ENCODE measurements at regions not wholly inside any gene's neighbourhood (a gene's known extent, or its start where the extent isn't known, plus 50 kb on each side); places are given as distances from the start of the nearest gene placed in this dataset.

DNA sequence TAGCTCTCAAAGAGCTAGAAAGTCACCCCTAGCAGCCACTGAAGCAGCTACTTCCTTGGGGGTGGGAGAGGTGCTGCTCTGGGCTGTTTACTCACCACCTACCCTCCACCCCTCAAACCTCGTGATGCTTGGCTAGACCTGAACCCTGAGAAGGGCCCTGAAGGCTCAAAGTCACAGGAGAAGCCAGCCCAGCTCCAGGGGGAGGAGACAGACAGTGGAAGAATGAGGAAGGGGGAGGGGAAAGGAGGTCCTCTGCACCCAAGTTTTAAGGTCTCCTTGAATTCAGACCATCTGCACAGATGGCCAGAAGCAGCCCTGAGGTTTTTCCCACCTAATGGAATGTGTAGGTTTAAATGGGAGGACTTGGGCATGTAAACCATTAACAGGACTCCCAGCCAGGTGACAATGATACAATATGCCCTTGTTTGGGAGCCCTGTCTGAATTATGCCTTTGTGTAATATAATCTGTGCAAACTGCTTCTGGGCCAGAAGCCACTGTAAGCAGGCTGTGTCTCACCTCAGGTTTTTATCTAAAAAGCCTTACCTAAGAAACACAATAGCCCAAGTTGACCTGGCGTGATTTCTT lies 180.5 kb downstream of the PIK3R1 start:
- TF ChIP-seq, protein P1, sequence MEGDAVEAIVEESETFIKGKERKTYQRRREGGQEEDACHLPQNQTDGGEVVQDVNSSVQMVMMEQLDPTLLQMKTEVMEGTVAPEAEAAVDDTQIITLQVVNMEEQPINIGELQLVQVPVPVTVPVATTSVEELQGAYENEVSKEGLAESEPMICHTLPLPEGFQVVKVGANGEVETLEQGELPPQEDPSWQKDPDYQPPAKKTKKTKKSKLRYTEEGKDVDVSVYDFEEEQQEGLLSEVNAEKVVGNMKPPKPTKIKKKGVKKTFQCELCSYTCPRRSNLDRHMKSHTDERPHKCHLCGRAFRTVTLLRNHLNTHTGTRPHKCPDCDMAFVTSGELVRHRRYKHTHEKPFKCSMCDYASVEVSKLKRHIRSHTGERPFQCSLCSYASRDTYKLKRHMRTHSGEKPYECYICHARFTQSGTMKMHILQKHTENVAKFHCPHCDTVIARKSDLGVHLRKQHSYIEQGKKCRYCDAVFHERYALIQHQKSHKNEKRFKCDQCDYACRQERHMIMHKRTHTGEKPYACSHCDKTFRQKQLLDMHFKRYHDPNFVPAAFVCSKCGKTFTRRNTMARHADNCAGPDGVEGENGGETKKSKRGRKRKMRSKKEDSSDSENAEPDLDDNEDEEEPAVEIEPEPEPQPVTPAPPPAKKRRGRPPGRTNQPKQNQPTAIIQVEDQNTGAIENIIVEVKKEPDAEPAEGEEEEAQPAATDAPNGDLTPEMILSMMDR (conservative IDR thresholded peaks at IDR 0.05; ENCODE audit: low read depth in 2 of 2) = no peak
- TF ChIP-seq, protein P2, sequence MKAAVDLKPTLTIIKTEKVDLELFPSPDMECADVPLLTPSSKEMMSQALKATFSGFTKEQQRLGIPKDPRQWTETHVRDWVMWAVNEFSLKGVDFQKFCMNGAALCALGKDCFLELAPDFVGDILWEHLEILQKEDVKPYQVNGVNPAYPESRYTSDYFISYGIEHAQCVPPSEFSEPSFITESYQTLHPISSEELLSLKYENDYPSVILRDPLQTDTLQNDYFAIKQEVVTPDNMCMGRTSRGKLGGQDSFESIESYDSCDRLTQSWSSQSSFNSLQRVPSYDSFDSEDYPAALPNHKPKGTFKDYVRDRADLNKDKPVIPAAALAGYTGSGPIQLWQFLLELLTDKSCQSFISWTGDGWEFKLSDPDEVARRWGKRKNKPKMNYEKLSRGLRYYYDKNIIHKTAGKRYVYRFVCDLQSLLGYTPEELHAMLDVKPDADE (IDR thresholded peaks at IDR 0.05) = no peak
- TF ChIP-seq EZH2 (IDR thresholded peaks at IDR 0.05; ENCODE audit: low read depth, unreplicated experiment) = no peak
- TF ChIP-seq POLR2AphosphoS5 (IDR thresholded peaks at IDR 0.05; ENCODE audit: low read depth) = no peak
- TF ChIP-seq, protein P3, sequence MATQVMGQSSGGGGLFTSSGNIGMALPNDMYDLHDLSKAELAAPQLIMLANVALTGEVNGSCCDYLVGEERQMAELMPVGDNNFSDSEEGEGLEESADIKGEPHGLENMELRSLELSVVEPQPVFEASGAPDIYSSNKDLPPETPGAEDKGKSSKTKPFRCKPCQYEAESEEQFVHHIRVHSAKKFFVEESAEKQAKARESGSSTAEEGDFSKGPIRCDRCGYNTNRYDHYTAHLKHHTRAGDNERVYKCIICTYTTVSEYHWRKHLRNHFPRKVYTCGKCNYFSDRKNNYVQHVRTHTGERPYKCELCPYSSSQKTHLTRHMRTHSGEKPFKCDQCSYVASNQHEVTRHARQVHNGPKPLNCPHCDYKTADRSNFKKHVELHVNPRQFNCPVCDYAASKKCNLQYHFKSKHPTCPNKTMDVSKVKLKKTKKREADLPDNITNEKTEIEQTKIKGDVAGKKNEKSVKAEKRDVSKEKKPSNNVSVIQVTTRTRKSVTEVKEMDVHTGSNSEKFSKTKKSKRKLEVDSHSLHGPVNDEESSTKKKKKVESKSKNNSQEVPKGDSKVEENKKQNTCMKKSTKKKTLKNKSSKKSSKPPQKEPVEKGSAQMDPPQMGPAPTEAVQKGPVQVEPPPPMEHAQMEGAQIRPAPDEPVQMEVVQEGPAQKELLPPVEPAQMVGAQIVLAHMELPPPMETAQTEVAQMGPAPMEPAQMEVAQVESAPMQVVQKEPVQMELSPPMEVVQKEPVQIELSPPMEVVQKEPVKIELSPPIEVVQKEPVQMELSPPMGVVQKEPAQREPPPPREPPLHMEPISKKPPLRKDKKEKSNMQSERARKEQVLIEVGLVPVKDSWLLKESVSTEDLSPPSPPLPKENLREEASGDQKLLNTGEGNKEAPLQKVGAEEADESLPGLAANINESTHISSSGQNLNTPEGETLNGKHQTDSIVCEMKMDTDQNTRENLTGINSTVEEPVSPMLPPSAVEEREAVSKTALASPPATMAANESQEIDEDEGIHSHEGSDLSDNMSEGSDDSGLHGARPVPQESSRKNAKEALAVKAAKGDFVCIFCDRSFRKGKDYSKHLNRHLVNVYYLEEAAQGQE (IDR thresholded peaks at IDR 0.05; ENCODE audit: unreplicated experiment) = no peak
- no peak for TF ChIP-seq EZH2phosphoT487 (IDR thresholded peaks at IDR 0.05; ENCODE audit: unreplicated experiment)

Measured in GM23338 (cell line).